GM10248 (cell line): ENCODE measurements at regions not wholly inside any gene's neighbourhood (a gene's known extent, or its start where the extent isn't known, plus 50 kb on each side); places are given as distances from the start of the nearest gene placed in this dataset.

ENCODE experiments used
- CTCF ChIA-PET: fragments of 300-600 bp; sonication (Branson Sonifier 250); formaldehyde crosslinking; extraction: SDS; loops from one replicate; lab custom pipeline; 2021; ENCODE audit warnings: antibody characterized with exemption; lab: Yijun Ruan, JAX
- POLR2A ChIA-PET: fragments of 350-650 bp; sonication (Branson Sonifier 250); formaldehyde crosslinking; extraction: SDS; loops from one replicate; lab custom pipeline; 2020; ENCODE audit warnings: antibody characterized with exemption; lab: Yijun Ruan, JAX
- DNase-seq: peaks from one replicate; pipeline ENCODE4 v3.0.0; 2012; ENCODE audit errors: extremely low spot score
- TF ChIP-seq, protein P1 (sequence below): IDR thresholded peaks from 2 replicates; pipeline ENCODE4 v1.5.1; 2012; ENCODE audit warnings: mild to moderate bottlenecking, low read depth; ENCODE audit errors: extremely low read depth, missing control alignments, control extremely low read depth

GRCh38 chr2:5377323-5377722, 314.9 kb upstream of the SOX11 start:
- TF ChIP-seq, protein P1, sequence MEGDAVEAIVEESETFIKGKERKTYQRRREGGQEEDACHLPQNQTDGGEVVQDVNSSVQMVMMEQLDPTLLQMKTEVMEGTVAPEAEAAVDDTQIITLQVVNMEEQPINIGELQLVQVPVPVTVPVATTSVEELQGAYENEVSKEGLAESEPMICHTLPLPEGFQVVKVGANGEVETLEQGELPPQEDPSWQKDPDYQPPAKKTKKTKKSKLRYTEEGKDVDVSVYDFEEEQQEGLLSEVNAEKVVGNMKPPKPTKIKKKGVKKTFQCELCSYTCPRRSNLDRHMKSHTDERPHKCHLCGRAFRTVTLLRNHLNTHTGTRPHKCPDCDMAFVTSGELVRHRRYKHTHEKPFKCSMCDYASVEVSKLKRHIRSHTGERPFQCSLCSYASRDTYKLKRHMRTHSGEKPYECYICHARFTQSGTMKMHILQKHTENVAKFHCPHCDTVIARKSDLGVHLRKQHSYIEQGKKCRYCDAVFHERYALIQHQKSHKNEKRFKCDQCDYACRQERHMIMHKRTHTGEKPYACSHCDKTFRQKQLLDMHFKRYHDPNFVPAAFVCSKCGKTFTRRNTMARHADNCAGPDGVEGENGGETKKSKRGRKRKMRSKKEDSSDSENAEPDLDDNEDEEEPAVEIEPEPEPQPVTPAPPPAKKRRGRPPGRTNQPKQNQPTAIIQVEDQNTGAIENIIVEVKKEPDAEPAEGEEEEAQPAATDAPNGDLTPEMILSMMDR, result no peak
- POLR2A ChIA-PET, result no interaction called here
- DNase-seq, result no peak
- CTCF ChIA-PET, result no interaction called here

- CTCF ChIA-PET, result no interaction called here
- POLR2A ChIA-PET, result no interaction called here
- TF ChIP-seq, protein P1, result no peak
- no peak for DNase-seq
These were observed 312.4 kb upstream of the SOX11 start for GRCh38 chr2:5379811-5380210.

GRCh38 chr2:5385596-5385995, 306.6 kb upstream of the SOX11 start:
- TF ChIP-seq, protein P1, result no peak

DNA sequence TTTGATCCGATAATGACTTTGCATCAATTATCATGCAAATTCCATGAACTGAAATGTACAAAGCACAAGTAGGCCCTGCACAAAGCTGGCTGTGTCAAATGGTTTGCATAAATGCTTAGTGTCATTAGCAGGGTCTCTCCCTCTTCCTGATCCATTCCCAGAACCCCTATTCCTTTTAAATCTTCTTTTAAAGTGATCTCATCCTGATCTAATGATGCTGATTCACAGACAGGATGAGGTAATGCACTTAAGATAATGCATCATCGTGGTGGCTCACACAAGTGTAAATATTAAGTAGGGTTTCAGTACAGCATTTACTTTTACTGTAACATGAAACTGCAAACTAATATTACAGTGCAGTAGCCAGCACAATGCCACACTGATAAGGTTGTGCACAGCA, 304.8 kb upstream of the SOX11 start:
- POLR2A ChIA-PET, result no interaction called here
- TF ChIP-seq, protein P1, result no peak
- CTCF ChIA-PET, result no interaction called here
- DNase-seq, result no peak

More at GRCh38 chr2:5385596-5385995, 306.6 kb upstream of the SOX11 start:
- ChIA-PET POLR2A (no interaction called here), CTCF (no interaction called here)
- no peak for DNase-seq

DNA sequence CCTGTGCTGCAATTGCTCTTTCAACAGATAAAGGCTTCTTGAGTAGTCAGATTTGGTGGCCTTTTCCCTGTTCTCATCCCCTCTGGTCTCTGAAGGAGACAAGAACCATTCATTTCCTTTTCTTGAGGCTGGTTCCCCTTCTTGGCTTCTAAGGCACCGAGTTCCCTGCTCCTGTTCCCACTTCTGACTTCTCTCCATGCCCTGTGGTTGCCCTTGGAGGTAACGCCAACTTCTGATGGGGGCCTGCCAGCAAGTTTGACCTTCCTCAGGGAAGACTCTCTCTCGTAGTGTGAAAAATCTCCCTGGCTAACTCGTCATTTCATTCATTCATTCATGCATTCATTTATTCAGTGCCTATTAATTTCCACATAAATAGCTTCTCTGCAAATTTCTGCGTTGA, 302.4 kb upstream of the SOX11 start:
- ChIA-PET POLR2A (no interaction called here), CTCF (no interaction called here)
- TF ChIP-seq, protein P1, result no peak
- no peak for DNase-seq

GRCh38 chr2:5391362-5391761, 300.8 kb upstream of the SOX11 start:
- ChIA-PET POLR2A (no interaction called here), CTCF (no interaction called here)
- DNase-seq, result no peak
- TF ChIP-seq, protein P1, result no peak

GRCh38 chr2:5392658-5393057, 299.5 kb upstream of the SOX11 start:
- no peak for DNase-seq
- POLR2A ChIA-PET, result no interaction called here

More at GRCh38 chr2:5392658-5393057, 299.5 kb upstream of the SOX11 start:
- CTCF ChIA-PET, result no interaction called here
- TF ChIP-seq, protein P1, result no peak
